NCI-H2081 (cell line): ENCODE measurements at regions not wholly inside any gene's neighbourhood (a gene's known extent, or its start where the extent isn't known, plus 50 kb on each side); places are given as distances from the start of the nearest gene placed in this dataset.
A peak's percentile ranks its signal among the peaks of the same experiment; 100 is the strongest.
"Not testable (repeated sequence)": the region's sequence is repeated elsewhere in the genome, so short reads cannot be mapped to it uniquely, and the experiment has no call there.

Source experiments
- DNase-seq, 2 experiments: peaks; one replicate each; lab custom pipeline; 2025; lab: John Stamatoyannopoulos, UW

GRCh38 chrX:151042842-151043241, 59.7 kb downstream of the HMGB3 start:
- DNase-seq = no peak

- not testable (repeated sequence) for DNase-seq
Measured at GRCh38 chrX:151066373-151066772, 83.2 kb downstream of the HMGB3 start.

- DNase-seq = no peak
Measured at GRCh38 chrX:151073767-151074166, 90.6 kb downstream of the HMGB3 start.

- no peak for DNase-seq
Measured at GRCh38 chrX:151081016-151081415, 95.4 kb upstream of the GPR50 start.

GRCh38 chrX:151082077-151082948, 94.1 kb upstream of the GPR50 start:
- peak; percentile 30 to 40 for DNase-seq

- DNase-seq = no peak
Measured at GRCh38 chrX:151084454-151084853, 91.9 kb upstream of the GPR50 start.

GRCh38 chrX:151085207-151085606, 91.2 kb upstream of the GPR50 start:
- no peak for DNase-seq

- no peak for DNase-seq
Measured at GRCh38 chrX:151088221-151088620, 88.2 kb upstream of the GPR50 start.

GRCh38 chrX:151099001-151099400, 77.4 kb upstream of the GPR50 start:
- DNase-seq = no peak

- no peak for DNase-seq
Measured at GRCh38 chrX:151100799-151101198, 75.6 kb upstream of the GPR50 start.

GRCh38 chrX:151113200-151113599, 63.2 kb upstream of the GPR50 start:
- not testable (repeated sequence) for DNase-seq
